Cardiac fibroblast (primary cell): ENCODE measurements at regions not wholly inside any gene's neighbourhood (a gene's known extent, or its start where the extent isn't known, plus 50 kb on each side); places are given as distances from the start of the nearest gene placed in this dataset.

Experiments
- DNase-seq, 2 donors: peaks; one replicate each; pipeline versions ENCODE4 v3.0.0 to v3.0.0-alpha.2; 2010; ENCODE audit warnings: low read depth in 2 of 2
- H3K4me3 ChIP-seq, 2 donors: replicated peaks in 1 of 2; 1 replicate in 1 of 2; 2 replicates in 1 of 2; pipeline ENCODE4 v1.5.1; 2011; ENCODE audit warnings: low read depth in 2 of 2, low read length in 2 of 2, mild to moderate bottlenecking in 2 of 2, moderate library complexity in 1 of 2
- TF ChIP-seq, protein P1 (sequence below): IDR thresholded peaks from one replicate; pipeline ENCODE4 v1.5.1; 2011; ENCODE audit warnings: low read depth, mild to moderate bottlenecking, low read length, inconsistent platforms

DNA sequence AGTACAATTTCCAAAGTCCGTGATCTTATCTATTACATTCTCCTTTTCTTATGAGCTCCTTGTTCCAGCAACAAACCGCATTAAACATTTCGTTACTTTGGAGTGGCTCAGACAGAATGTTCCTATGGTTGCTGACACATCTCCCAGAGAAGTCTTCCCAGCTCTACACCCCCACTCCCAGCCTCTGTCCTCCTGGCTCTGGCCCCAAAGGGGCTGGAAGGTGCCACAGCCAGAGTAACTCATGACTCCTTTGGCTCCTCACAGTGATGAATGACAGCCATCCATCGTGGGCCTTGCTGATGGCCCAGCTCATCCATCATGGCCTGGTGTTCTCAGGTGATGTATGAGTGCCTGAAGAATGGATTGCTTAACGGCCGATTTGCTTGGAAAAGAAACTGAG, 203.0 kb downstream of the DHX35 start:
- no peak for DNase-seq
- TF ChIP-seq, protein P1, sequence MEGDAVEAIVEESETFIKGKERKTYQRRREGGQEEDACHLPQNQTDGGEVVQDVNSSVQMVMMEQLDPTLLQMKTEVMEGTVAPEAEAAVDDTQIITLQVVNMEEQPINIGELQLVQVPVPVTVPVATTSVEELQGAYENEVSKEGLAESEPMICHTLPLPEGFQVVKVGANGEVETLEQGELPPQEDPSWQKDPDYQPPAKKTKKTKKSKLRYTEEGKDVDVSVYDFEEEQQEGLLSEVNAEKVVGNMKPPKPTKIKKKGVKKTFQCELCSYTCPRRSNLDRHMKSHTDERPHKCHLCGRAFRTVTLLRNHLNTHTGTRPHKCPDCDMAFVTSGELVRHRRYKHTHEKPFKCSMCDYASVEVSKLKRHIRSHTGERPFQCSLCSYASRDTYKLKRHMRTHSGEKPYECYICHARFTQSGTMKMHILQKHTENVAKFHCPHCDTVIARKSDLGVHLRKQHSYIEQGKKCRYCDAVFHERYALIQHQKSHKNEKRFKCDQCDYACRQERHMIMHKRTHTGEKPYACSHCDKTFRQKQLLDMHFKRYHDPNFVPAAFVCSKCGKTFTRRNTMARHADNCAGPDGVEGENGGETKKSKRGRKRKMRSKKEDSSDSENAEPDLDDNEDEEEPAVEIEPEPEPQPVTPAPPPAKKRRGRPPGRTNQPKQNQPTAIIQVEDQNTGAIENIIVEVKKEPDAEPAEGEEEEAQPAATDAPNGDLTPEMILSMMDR, result no peak
- H3K4me3 ChIP-seq, result no peak overlapping the region

DNA sequence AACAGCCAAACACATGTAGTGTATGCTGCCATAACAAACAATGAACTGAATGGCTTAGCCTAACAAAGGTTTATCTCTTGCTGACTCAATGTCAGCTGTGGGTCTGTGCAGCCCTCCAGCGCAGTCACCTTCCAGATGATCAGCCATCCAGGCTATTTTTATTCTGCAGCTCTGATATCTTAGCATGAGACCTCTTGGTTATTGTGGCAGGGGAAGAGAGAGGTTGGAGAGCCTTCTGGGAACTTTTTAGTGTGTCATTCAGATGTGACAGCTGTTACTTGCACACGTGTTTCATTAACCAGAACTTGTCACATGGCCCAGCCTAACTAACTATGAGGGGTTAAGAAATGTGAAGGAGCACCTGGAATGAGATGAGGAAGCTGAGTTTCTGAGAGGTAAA, 202.5 kb downstream of the DHX35 start:
- DNase-seq, result no peak
- no peak overlapping the region for H3K4me3 ChIP-seq
- TF ChIP-seq, protein P1, result no peak

DNA sequence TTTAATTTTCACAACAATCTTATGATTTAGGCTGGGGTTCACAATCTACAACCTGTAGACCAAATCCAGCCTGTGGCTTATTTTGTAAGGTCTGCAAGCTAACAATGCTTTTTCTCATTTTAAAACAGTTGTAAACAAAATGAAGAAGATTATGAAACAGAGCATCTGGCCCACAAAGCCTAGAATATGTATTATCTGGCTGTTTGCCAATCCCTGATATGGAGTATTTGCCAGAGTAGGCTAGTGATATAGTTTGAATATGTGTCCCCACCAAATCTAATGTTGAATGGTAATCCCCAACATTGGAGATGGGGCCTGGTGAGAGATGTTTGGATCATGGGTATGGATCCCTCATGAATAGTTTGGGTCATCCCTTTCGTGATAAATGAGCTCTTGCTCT, 201.8 kb downstream of the DHX35 start:
- no peak overlapping the region for H3K4me3 ChIP-seq
- TF ChIP-seq, protein P1, result no peak
- DNase-seq, result no peak

DNA sequence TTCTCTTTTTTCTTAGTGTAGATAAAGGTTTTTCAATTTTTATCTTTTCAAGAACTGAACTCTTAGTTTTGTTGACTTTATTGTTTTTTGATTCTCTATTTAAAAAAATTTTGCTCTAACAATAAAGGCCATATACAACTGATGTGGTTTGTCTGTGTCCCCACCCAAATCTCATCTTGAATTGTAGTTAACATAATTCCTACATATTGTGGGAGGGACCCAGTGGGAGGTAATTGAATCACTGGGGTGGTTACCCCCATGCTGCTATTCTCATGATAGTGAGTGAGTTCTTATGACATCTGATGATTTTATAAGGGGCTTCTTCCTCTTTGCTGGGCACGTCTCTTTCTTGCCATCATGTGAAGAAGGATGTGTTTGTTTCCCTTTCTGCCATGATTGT, 199.8 kb downstream of the DHX35 start:
- no peak overlapping the region for H3K4me3 ChIP-seq
- TF ChIP-seq, protein P1, result no peak
- DNase-seq, result no peak

DNA sequence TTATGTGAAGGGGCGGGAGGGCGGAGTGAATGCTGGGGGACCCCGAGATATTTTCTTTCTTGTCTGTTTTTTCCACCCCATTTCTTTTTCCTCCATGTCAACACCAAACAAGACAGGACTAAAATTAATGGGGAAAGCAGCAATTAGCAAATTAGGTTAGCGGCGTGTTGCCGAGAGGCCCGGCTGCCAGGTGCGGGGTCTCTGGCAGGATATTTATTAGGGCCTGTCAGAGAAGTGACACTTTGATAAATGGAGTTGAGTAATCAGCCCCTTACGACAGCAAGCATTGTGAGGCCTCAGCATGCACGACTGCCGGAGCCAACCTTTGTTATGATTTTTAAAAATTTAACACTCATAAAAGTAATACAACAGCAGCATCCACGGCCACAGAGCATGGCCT, 193.8 kb downstream of the DHX35 start:
- TF ChIP-seq, protein P1, result no peak
- no peak for DNase-seq
- no peak overlapping the region for H3K4me3 ChIP-seq

DNA sequence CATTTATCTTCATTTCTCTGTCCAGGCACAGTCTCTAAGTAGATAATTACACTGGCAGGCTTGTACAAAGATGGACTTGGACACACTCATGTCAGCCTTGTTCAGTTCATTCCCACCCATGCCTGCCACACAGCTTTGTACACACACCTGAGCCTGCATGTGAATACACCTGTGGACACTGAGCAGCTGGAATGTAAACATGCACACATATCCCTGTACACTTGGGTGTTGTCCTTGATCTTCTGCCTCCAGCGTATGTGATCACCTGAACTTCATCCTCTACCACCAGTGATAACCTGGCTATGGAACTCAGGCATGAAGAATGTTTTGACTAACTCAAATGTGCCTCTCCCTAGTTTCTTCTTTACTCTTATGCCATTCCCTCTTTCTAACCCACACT, 190.6 kb downstream of the DHX35 start:
- DNase-seq, result no peak
- no peak overlapping the region for H3K4me3 ChIP-seq
- TF ChIP-seq, protein P1, result no peak

DNA sequence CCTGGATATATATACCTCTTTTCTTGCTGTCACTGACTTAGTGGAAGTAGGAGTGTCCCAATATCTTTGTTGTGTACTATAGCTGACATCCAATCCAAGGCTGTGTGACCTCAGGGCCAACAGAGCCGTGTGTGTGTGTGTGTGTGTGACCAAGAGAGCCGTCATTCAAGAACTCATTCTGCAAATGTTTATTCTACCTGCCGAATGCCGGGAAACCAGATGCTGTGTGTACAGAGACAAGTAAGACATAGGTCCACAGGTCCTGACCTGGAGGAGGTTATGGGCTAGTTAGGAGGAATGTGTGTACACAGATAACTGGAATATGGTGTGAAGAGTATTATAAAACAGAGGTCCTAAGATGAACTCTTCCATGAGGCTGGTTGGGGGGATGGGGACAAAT, 190.0 kb downstream of the DHX35 start:
- DNase-seq, result no peak
- no peak overlapping the region for H3K4me3 ChIP-seq
- TF ChIP-seq, protein P1, result no peak
